ENCODE measurements at regions not wholly inside any gene's neighbourhood (a gene's known extent, or its start where the extent isn't known, plus 50 kb on each side); places are given as distances from the start of the nearest gene placed in this dataset.

DNA sequence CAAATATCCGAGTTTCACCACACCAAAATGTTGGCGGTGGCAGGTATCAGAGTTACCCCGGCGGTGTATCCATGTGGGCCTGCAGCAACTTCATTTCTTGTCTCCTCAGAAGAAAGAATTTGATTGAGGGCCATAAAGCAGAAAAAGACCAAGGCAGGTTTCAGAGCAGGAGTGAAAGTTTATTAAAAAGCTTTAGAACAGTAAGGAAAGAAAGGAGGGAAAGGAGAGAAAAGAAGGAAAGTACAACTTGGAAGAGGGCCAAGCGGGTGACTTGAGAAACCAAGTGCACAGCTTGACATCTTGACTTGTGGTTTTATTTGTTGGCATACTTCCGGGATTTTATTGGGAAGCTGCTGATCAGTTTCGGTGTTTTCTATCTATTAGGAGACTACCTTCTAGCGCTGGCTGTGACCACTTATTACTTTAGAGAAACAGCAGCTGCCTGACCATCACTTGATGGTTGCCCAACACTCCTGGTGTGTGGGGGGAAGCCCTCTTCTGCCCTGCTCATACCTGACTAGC lies 75.5 kb upstream of the RAB3GAP2 start:
- TF ChIP-seq EZH2phosphoT487 (IDR thresholded peaks at IDR 0.05; ENCODE audit: low read depth): no peak
- TF ChIP-seq, protein P1, sequence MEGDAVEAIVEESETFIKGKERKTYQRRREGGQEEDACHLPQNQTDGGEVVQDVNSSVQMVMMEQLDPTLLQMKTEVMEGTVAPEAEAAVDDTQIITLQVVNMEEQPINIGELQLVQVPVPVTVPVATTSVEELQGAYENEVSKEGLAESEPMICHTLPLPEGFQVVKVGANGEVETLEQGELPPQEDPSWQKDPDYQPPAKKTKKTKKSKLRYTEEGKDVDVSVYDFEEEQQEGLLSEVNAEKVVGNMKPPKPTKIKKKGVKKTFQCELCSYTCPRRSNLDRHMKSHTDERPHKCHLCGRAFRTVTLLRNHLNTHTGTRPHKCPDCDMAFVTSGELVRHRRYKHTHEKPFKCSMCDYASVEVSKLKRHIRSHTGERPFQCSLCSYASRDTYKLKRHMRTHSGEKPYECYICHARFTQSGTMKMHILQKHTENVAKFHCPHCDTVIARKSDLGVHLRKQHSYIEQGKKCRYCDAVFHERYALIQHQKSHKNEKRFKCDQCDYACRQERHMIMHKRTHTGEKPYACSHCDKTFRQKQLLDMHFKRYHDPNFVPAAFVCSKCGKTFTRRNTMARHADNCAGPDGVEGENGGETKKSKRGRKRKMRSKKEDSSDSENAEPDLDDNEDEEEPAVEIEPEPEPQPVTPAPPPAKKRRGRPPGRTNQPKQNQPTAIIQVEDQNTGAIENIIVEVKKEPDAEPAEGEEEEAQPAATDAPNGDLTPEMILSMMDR (IDR thresholded peaks at IDR 0.05; ENCODE audit: low read depth, low read length): no peak

All from OCI-LY3 (cell line).